Breast epithelium (tissue), 4 donors: ENCODE measurements at regions not wholly inside any gene's neighbourhood (a gene's known extent, or its start where the extent isn't known, plus 50 kb on each side); places are given as distances from the start of the nearest gene placed in this dataset.

Experiments used
- DNase-seq, 2 donors: peaks; one replicate each; pipeline ENCODE4 v3.0.0-alpha.2; 2019; ENCODE audit warnings: low spot score in 2 of 2
- H3K27ac ChIP-seq, 2 donors: fragments of 200-600 bp; sonication (generic) in 1 of 2; one replicate each; pipeline ENCODE4 v1.5.1; 2016 to 2019; ENCODE audit warnings: mild to moderate bottlenecking in 1 of 2
- H3K27me3 ChIP-seq, 2 donors: fragments of 200-600 bp; sonication (generic) in 1 of 2; one replicate each; pipeline versions ENCODE4 v1.5.1 to v1.6.0; 2017 to 2019; ENCODE audit warnings: control low read depth in 1 of 2, mild to moderate bottlenecking in 1 of 2
- H3K36me3 ChIP-seq: fragments of 200-600 bp; one replicate; pipeline ENCODE4 v1.5.1; 2019
- H3K4me1 ChIP-seq, 2 donors: fragments of 200-600 bp; sonication (generic); one replicate each; pipeline ENCODE4 v1.5.1; 2016 to 2019; ENCODE audit warnings: control low read depth in 1 of 2
- H3K4me3 ChIP-seq, 3 donors: fragments of 200-600 bp; sonication (generic); 1 replicate in 2 of 3; 2 replicates in 1 of 3; pipeline ENCODE4 v1.5.1; 2016 to 2019; ENCODE audit warnings: mild to moderate bottlenecking in 3 of 3, moderate library complexity in 2 of 3
- H3K9me3 ChIP-seq, 2 donors: fragments of 200-600 bp; sonication (generic) in 1 of 2; one replicate each; pipeline ENCODE4 v1.5.1; 2016 to 2019; ENCODE audit warnings: control low read depth in 1 of 2
- CTCF ChIP-seq, 3 donors: fragments of 450-650 bp; IDR thresholded peaks; one replicate each; pipeline ENCODE4 v1.5.1; 2016 to 2017; ENCODE audit warnings: antibody characterized with exemption in 3 of 3, mild to moderate bottlenecking in 3 of 3, moderate library complexity in 3 of 3
- POLR2A ChIP-seq: fragments of 450-650 bp; IDR thresholded peaks from one replicate; pipeline ENCODE4 v1.6.1; 2016; ENCODE audit warnings: antibody characterized with exemption, mild to moderate bottlenecking, moderate library complexity
- POLR2AphosphoS5 ChIP-seq, 3 donors: sonication (generic); formaldehyde crosslinking; IDR thresholded peaks; one replicate each; pipeline ENCODE4 v1.6.1; 2017; ENCODE audit warnings: antibody characterized with exemption in 3 of 3
- intact Hi-C: fragments of 100-400 bp; cut with DNase I; formaldehyde crosslinking; loops from one replicate; pipeline ENCODE4 v1.15.1; 2023; ENCODE audit warnings: low total_unique reads

GRCh38 chr2:21924640-21925285 is 801.0 kb downstream of the TDRD15 start:
- Histone ChIP-seq H3K4me3 (no peak overlapping the region), H3K4me1 (no peaks in the 10 kb centered on the region), H3K36me3 (no peaks in the 10 kb centered on the region), H3K27me3 (no peaks in the 10 kb centered on the region), H3K27ac (no peak overlapping the region), H3K9me3 (peaks cover 7 to 26% of the 10 kb centered on the region in 2 donors)
- intact Hi-C loops = no loop called here
- TF ChIP-seq POLR2AphosphoS5 (IDR thresholded peaks at IDR 0.05) (no peak), POLR2A (no peak), CTCF (IDR thresholded peaks at IDR 0.05) (no peak)
- DNase-seq = no peak

GRCh38 chr2:21928292-21928691 is 804.5 kb downstream of the TDRD15 start:
- peaks cover 7 to 31% of the 10 kb centered on the region in 2 donors for H3K9me3 ChIP-seq
- no peaks in the 10 kb centered on the region for H3K27me3 ChIP-seq
- H3K4me1 ChIP-seq = no peaks in the 10 kb centered on the region
- no peak for DNase-seq
- intact Hi-C loops = no loop called here
- TF ChIP-seq POLR2A = no peak
- TF ChIP-seq CTCF (IDR thresholded peaks at IDR 0.05) = no peak
- H3K4me3 ChIP-seq = no peak overlapping the region
- no peak overlapping the region for H3K27ac ChIP-seq
- H3K36me3 ChIP-seq = no peaks in the 10 kb centered on the region

- Histone ChIP-seq H3K27ac (no peak overlapping the region), H3K9me3 (peaks cover 7 to 15% of the 10 kb centered on the region in 2 donors), H3K36me3 (no peaks in the 10 kb centered on the region), H3K4me3 (no peak overlapping the region), H3K27me3 (no peaks in the 10 kb centered on the region), H3K4me1 (no peaks in the 10 kb centered on the region)
- intact Hi-C loops = no loop called here
- DNase-seq = no peak
- TF ChIP-seq POLR2A (no peak), CTCF (IDR thresholded peaks at IDR 0.05) (no peak), POLR2AphosphoS5 (IDR thresholded peaks at IDR 0.05) (no peak)
Measured at GRCh38 chr2:21930226-21930625, 806.5 kb downstream of the TDRD15 start.

GRCh38 chr2:21939967-21940366 is 816.2 kb downstream of the TDRD15 start:
- Histone ChIP-seq H3K9me3 (no peaks in the 10 kb centered on the region), H3K27ac (no peak overlapping the region), H3K4me1 (no peaks in the 10 kb centered on the region), H3K4me3 (no peak overlapping the region), H3K36me3 (no peaks in the 10 kb centered on the region), H3K27me3 (no peaks in the 10 kb centered on the region)
- DNase-seq = no peak
- TF ChIP-seq POLR2AphosphoS5 (IDR thresholded peaks at IDR 0.05) (no peak), POLR2A (no peak), CTCF (IDR thresholded peaks at IDR 0.05) (no peak)
- intact Hi-C loops = loop anchor here (5.0 kb wide), 1 partner anchor 1152 kb away; no protein-coding TSS in a partner anchor

GRCh38 chr2:21944536-21944935 is 820.8 kb downstream of the TDRD15 start:
- Histone ChIP-seq H3K9me3 (no peaks in the 10 kb centered on the region), H3K27me3 (no peaks in the 10 kb centered on the region), H3K4me1 (no peaks in the 10 kb centered on the region), H3K4me3 (no peak overlapping the region), H3K27ac (no peak overlapping the region), H3K36me3 (no peaks in the 10 kb centered on the region)
- DNase-seq = no peak
- no peak for TF ChIP-seq POLR2AphosphoS5 (IDR thresholded peaks at IDR 0.05)
- TF ChIP-seq POLR2A = no peak
- TF ChIP-seq CTCF (IDR thresholded peaks at IDR 0.05) = no peak
- intact Hi-C loops = loop anchor here (5.0 kb wide), 1 partner anchor 1148 kb away; no protein-coding TSS in a partner anchor
